ENCODE measurements at regions not wholly inside any gene's neighbourhood (a gene's known extent, or its start where the extent isn't known, plus 50 kb on each side); places are given as distances from the start of the nearest gene placed in this dataset.

- no peak for TF ChIP-seq HOXA9 (CRISPR knock-in tag; IDR thresholded peaks at IDR 0.05; ENCODE audit: borderline replicate concordance)
- TF ChIP-seq SRSF1 (optimal IDR thresholded peaks at IDR 0.05; ENCODE audit: low read depth, low read length): no peak
These were observed 114.2 kb upstream of the UMPS start for GRCh38 chr3:124615896-124616543.

All from HepG2 (cell line).